ENCODE measurements at regions not wholly inside any gene's neighbourhood (a gene's known extent, or its start where the extent isn't known, plus 50 kb on each side); places are given as distances from the start of the nearest gene placed in this dataset.
A peak's percentile ranks its signal among the peaks of the same experiment; 100 is the strongest.

- no peaks in the 10 kb centered on the region for H3K4me1 ChIP-seq (ENCODE audit: control insufficient read depth, insufficient read depth, low read length)
- no CpG with 5 or more reads among the region's 2 CpGs for WGBS (ENCODE audit: insufficient coverage)
- no peaks in the 10 kb centered on the region for H3K9me3 ChIP-seq (replicated peaks; ENCODE audit: control insufficient read depth, low read depth, low read length)
- DNase-seq = no peak
- no peak overlapping the region for H3K27ac ChIP-seq (ENCODE audit: low read length)
- H3K4me3 ChIP-seq (ENCODE audit: low read length) = no peak overlapping the region
- H3K27me3 ChIP-seq (ENCODE audit: control insufficient read depth, insufficient read depth, low read length) = no peaks in the 10 kb centered on the region
- no peaks in the 10 kb centered on the region for H3K36me3 ChIP-seq (ENCODE audit: control insufficient read depth, insufficient read depth, low read length)
Observed at GRCh38 chr12:65648461-65648860, 175.8 kb upstream of the HMGA2 start.

GRCh38 chr12:65649126-65649525, 175.2 kb upstream of the HMGA2 start:
- H3K4me1 ChIP-seq (ENCODE audit: control insufficient read depth, insufficient read depth, low read length) = no peaks in the 10 kb centered on the region
- no peak overlapping the region for H3K27ac ChIP-seq (ENCODE audit: low read length)
- 60% methylated on average over 1 of the region's 3 CpGs for WGBS (ENCODE audit: insufficient coverage)
- no peak overlapping the region for H3K4me3 ChIP-seq (ENCODE audit: low read length)
- no peaks in the 10 kb centered on the region for H3K27me3 ChIP-seq (ENCODE audit: control insufficient read depth, insufficient read depth, low read length)
- no peaks in the 10 kb centered on the region for H3K9me3 ChIP-seq (replicated peaks; ENCODE audit: control insufficient read depth, low read depth, low read length)
- H3K36me3 ChIP-seq (ENCODE audit: control insufficient read depth, insufficient read depth, low read length) = no peaks in the 10 kb centered on the region
- peak; percentile 42 for DNase-seq

GRCh38 chr12:65651060-65651459, 173.2 kb upstream of the HMGA2 start:
- Histone ChIP-seq H3K4me3 (ENCODE audit: low read length) (no peak overlapping the region), H3K27me3 (ENCODE audit: control insufficient read depth, insufficient read depth, low read length) (no peaks in the 10 kb centered on the region), H3K9me3 (replicated peaks; ENCODE audit: control insufficient read depth, low read depth, low read length) (no peaks in the 10 kb centered on the region), H3K4me1 (ENCODE audit: control insufficient read depth, insufficient read depth, low read length) (no peaks in the 10 kb centered on the region), H3K36me3 (ENCODE audit: control insufficient read depth, insufficient read depth, low read length) (no peaks in the 10 kb centered on the region), H3K27ac (ENCODE audit: low read length) (no peak overlapping the region)
- WGBS (ENCODE audit: insufficient coverage) = no CpG with 5 or more reads among the region's 3 CpGs
- DNase-seq = no peak

DNA sequence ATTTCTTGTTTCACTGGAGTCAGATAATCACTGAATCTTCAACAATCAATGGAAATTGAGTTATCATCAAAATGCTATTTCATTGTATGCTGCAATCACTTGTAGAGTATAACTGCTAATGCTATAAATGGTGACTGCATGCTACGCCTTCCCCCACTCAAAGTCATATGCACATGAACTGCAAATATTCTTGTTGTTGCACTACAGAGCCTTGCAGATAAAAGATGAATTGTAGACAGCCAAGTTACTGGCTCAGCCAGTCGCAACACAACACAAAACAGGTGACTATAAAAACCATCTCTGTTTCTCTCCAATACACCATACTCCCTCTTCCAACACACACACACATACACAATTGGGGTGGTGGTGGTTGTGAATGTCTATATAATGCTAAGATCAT, 171.0 kb upstream of the HMGA2 start:
- H3K4me1 ChIP-seq (ENCODE audit: control insufficient read depth, insufficient read depth, low read length) = no peaks in the 10 kb centered on the region

GRCh38 chr12:65653946-65654629, 170.2 kb upstream of the HMGA2 start:
- WGBS (ENCODE audit: insufficient coverage) = no CpG with 5 or more reads among the region's 8 CpGs
- no peaks in the 10 kb centered on the region for H3K27me3 ChIP-seq (ENCODE audit: control insufficient read depth, insufficient read depth, low read length)

More for the DNA sequence above, 171.0 kb upstream of the HMGA2 start:
- Histone ChIP-seq H3K9me3 (replicated peaks; ENCODE audit: control insufficient read depth, low read depth, low read length) (no peaks in the 10 kb centered on the region), H3K27me3 (ENCODE audit: control insufficient read depth, insufficient read depth, low read length) (no peaks in the 10 kb centered on the region), H3K4me3 (ENCODE audit: low read length) (no peak overlapping the region), H3K27ac (ENCODE audit: low read length) (no peak overlapping the region), H3K36me3 (ENCODE audit: control insufficient read depth, insufficient read depth, low read length) (no peaks in the 10 kb centered on the region)
- no peak for DNase-seq
- no CpG with 5 or more reads among the region's 2 CpGs for WGBS (ENCODE audit: insufficient coverage)

GRCh38 chr12:65655074-65655493, 169.2 kb upstream of the HMGA2 start:
- no peak overlapping the region for H3K4me3 ChIP-seq (ENCODE audit: low read length)
- H3K36me3 ChIP-seq (ENCODE audit: control insufficient read depth, insufficient read depth, low read length) = no peaks in the 10 kb centered on the region
- H3K4me1 ChIP-seq (ENCODE audit: control insufficient read depth, insufficient read depth, low read length) = no peaks in the 10 kb centered on the region
- H3K27ac ChIP-seq (ENCODE audit: low read length) = no peak overlapping the region
- DNase-seq = no peak
- WGBS (ENCODE audit: insufficient coverage) = 94% methylated on average over 3 of the region's 7 CpGs
- no peaks in the 10 kb centered on the region for H3K27me3 ChIP-seq (ENCODE audit: control insufficient read depth, insufficient read depth, low read length)
- H3K9me3 ChIP-seq (replicated peaks; ENCODE audit: control insufficient read depth, low read depth, low read length) = no peaks in the 10 kb centered on the region

More at GRCh38 chr12:65653946-65654629, 170.2 kb upstream of the HMGA2 start:
- Histone ChIP-seq H3K27ac (ENCODE audit: low read length) (no peak overlapping the region), H3K4me3 (ENCODE audit: low read length) (no peak overlapping the region), H3K36me3 (ENCODE audit: control insufficient read depth, insufficient read depth, low read length) (no peaks in the 10 kb centered on the region), H3K9me3 (replicated peaks; ENCODE audit: control insufficient read depth, low read depth, low read length) (no peaks in the 10 kb centered on the region), H3K4me1 (ENCODE audit: control insufficient read depth, insufficient read depth, low read length) (no peaks in the 10 kb centered on the region)
- DNase-seq = no peak

DNA sequence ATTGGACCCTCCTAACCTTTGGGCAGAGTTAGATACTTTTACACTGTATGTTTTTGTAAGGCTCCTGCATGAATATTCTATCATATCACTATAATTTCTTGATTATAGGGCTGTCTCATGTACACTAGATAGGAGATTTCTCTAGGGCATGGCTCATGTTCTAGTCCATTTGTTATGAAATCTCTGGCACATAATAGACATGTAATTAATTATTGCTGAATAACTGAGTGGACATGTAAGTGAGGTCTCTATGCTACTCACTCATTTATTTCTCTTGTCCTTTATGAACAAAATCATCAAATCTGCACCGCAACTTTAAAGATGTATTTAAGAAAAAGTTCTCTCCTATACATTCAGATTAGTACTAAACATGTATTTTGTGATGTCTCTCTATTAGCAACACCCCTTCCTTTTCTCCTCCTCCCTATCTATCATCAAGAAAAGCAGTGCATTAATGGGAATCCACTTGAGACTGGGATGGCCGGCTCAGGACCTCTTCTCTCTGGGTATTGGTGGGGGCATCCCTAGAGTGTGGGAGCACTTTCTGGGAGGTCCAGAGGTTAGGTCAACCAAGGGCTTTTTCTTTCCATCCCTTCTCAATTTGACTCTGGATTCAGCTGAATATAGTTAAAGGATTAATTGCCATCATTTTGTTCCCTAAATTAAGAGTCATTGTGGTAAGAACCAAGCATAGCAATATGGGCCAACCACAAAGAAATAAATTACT, 168.0 kb upstream of the HMGA2 start:
- no peaks in the 10 kb centered on the region for H3K27me3 ChIP-seq (ENCODE audit: control insufficient read depth, insufficient read depth, low read length)
- no CpG with 5 or more reads among the region's 2 CpGs for WGBS (ENCODE audit: insufficient coverage)
- H3K4me3 ChIP-seq (ENCODE audit: low read length) = no peak overlapping the region
- no peak overlapping the region for H3K27ac ChIP-seq (ENCODE audit: low read length)
- H3K36me3 ChIP-seq (ENCODE audit: control insufficient read depth, insufficient read depth, low read length) = no peaks in the 10 kb centered on the region
- no peak for DNase-seq
- no peaks in the 10 kb centered on the region for H3K9me3 ChIP-seq (replicated peaks; ENCODE audit: control insufficient read depth, low read depth, low read length)
- H3K4me1 ChIP-seq (ENCODE audit: control insufficient read depth, insufficient read depth, low read length) = no peaks in the 10 kb centered on the region

- Histone ChIP-seq H3K27me3 (ENCODE audit: control insufficient read depth, insufficient read depth, low read length) (no peaks in the 10 kb centered on the region), H3K4me1 (ENCODE audit: control insufficient read depth, insufficient read depth, low read length) (no peaks in the 10 kb centered on the region), H3K4me3 (ENCODE audit: low read length) (no peak overlapping the region), H3K36me3 (ENCODE audit: control insufficient read depth, insufficient read depth, low read length) (no peaks in the 10 kb centered on the region), H3K27ac (ENCODE audit: low read length) (no peak overlapping the region), H3K9me3 (replicated peaks; ENCODE audit: control insufficient read depth, low read depth, low read length) (no peaks in the 10 kb centered on the region)
- DNase-seq = no peak
- 87% methylated on average over 3 of the region's 3 CpGs for WGBS (ENCODE audit: insufficient coverage)
Observed at GRCh38 chr12:65656891-65657351, 167.4 kb upstream of the HMGA2 start.

- 100% methylated on average over 1 of the region's 1 CpG for WGBS (ENCODE audit: insufficient coverage)
- Histone ChIP-seq H3K27me3 (ENCODE audit: control insufficient read depth, insufficient read depth, low read length) (no peaks in the 10 kb centered on the region), H3K27ac (ENCODE audit: low read length) (no peak overlapping the region), H3K4me3 (ENCODE audit: low read length) (no peak overlapping the region), H3K4me1 (ENCODE audit: control insufficient read depth, insufficient read depth, low read length) (no peaks in the 10 kb centered on the region), H3K9me3 (replicated peaks; ENCODE audit: control insufficient read depth, low read depth, low read length) (no peaks in the 10 kb centered on the region), H3K36me3 (ENCODE audit: control insufficient read depth, insufficient read depth, low read length) (no peaks in the 10 kb centered on the region)
- DNase-seq = no peak
Observed at GRCh38 chr12:65657635-65658034, 166.6 kb upstream of the HMGA2 start.

DNA sequence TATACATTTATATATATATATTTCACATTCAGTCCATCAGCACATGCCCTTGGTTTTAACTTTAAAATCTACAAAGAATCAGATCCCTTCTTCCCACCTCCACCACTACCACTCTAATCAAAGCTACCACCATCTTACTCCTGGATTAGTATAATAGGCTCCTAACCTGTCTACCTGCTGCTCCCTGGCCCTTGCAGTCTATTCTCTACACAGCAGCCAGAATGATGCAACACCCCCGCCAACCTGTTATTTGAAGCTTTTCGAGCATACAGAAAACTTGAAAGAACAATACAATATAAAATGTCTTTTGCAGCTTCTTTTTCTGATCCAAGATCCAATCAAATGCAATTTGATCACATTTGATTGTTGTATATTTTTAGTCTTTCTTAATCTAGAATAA, 165.9 kb upstream of the HMGA2 start:
- no CpG with 5 or more reads among the region's 2 CpGs for WGBS (ENCODE audit: insufficient coverage)
- no peaks in the 10 kb centered on the region for H3K4me1 ChIP-seq (ENCODE audit: control insufficient read depth, insufficient read depth, low read length)
- no peaks in the 10 kb centered on the region for H3K9me3 ChIP-seq (replicated peaks; ENCODE audit: control insufficient read depth, low read depth, low read length)
- no peak overlapping the region for H3K27ac ChIP-seq (ENCODE audit: low read length)
- no peaks in the 10 kb centered on the region for H3K36me3 ChIP-seq (ENCODE audit: control insufficient read depth, insufficient read depth, low read length)
- H3K4me3 ChIP-seq (ENCODE audit: low read length) = no peak overlapping the region
- no peaks in the 10 kb centered on the region for H3K27me3 ChIP-seq (ENCODE audit: control insufficient read depth, insufficient read depth, low read length)
- DNase-seq = no peak
